Endodermal cell (in vitro differentiated cells): ENCODE measurements at regions not wholly inside any gene's neighbourhood (a gene's known extent, or its start where the extent isn't known, plus 50 kb on each side); places are given as distances from the start of the nearest gene placed in this dataset.
A peak's percentile ranks its signal among the peaks of the same experiment; 100 is the strongest.
"Not testable (repeated sequence)": the region's sequence is repeated elsewhere in the genome, so short reads cannot be mapped to it uniquely, and the experiment has no call there.

Experiments
- DNase-seq: peaks from one replicate; pipeline ENCODE4 v3.0.0-alpha.2; 2017
- H3K27ac ChIP-seq: 2 replicates; pipeline ENCODE4 v1.5.1; 2013; ENCODE audit warnings: mild to moderate bottlenecking, low read depth, low read length, moderate library complexity
- H3K27me3 ChIP-seq: 2 replicates; pipeline ENCODE4 v1.6.1; 2013; ENCODE audit warnings: mild to moderate bottlenecking, low read length, moderate library complexity; ENCODE audit not compliant: insufficient read depth, control insufficient read depth, poor library complexity, severe bottlenecking
- H3K36me3 ChIP-seq: 2 replicates; pipeline ENCODE4 v1.7.0; 2013; ENCODE audit warnings: mild to moderate bottlenecking, low read length, moderate library complexity; ENCODE audit not compliant: control insufficient read depth, insufficient read depth
- H3K4me1 ChIP-seq: one replicate; pipeline ENCODE4 v1.7.0; 2013; ENCODE audit warnings: low read length; ENCODE audit not compliant: control insufficient read depth, insufficient read depth
- H3K4me3 ChIP-seq: 2 replicates; pipeline ENCODE4 v1.5.1; 2013; ENCODE audit warnings: mild to moderate bottlenecking, low read length, moderate library complexity
- H3K9ac ChIP-seq: 2 replicates; pipeline ENCODE4 v1.6.1; 2013; ENCODE audit warnings: mild to moderate bottlenecking, low read length, moderate library complexity; ENCODE audit not compliant: poor library complexity, severe bottlenecking; ENCODE audit errors: extremely low read depth
- H3K9me3 ChIP-seq: 2 replicates; pipeline ENCODE4 v1.6.1; 2013; ENCODE audit warnings: mild to moderate bottlenecking, low read length, moderate library complexity; ENCODE audit not compliant: control insufficient read depth
- H3K27ac Mint-ChIP-seq: 2 replicates; pipeline ENCODE4 v1.8.0; 2020; ENCODE audit warnings: mixed read lengths
- H3K27me3 Mint-ChIP-seq: 2 replicates; pipeline ENCODE4 v1.8.0; 2021; ENCODE audit warnings: mild to moderate bottlenecking, mixed read lengths; ENCODE audit not compliant: insufficient read depth
- H3K36me3 Mint-ChIP-seq: 2 replicates; pipeline ENCODE4 v1.8.0; 2020; ENCODE audit warnings: low read depth, mixed read lengths
- H3K4me1 Mint-ChIP-seq: 2 replicates; pipeline ENCODE4 v1.8.0; 2020; ENCODE audit warnings: mixed read lengths
- H3K4me3 Mint-ChIP-seq: 2 replicates; pipeline ENCODE4 v1.8.0; 2020; ENCODE audit warnings: mild to moderate bottlenecking, moderate library complexity, mixed read lengths
- H3K9me3 Mint-ChIP-seq: 2 replicates; pipeline ENCODE4 v1.8.0; 2020; ENCODE audit warnings: mild to moderate bottlenecking, mixed read lengths
- CTCF ChIP-seq: fragments of 200-600 bp; sonication (generic); conservative IDR thresholded peaks from 2 replicates; pipeline ENCODE4 v1.5.0; 2021; ENCODE audit warnings: antibody characterized with exemption, mild to moderate bottlenecking
- WGBS, 2 experiments: methylation state at CpG; one replicate each; pipeline versions ENCODE4 v1.1.5 to v1.1.7; 2013; ENCODE audit warnings: missing lambda C conversion rate in 2 of 2, mixed read lengths in 1 of 2; ENCODE audit not compliant: insufficient coverage in 1 of 2, insufficient read length in 1 of 2; 5-methylcytosine and 5-hydroxymethylcytosine counted together

DNA sequence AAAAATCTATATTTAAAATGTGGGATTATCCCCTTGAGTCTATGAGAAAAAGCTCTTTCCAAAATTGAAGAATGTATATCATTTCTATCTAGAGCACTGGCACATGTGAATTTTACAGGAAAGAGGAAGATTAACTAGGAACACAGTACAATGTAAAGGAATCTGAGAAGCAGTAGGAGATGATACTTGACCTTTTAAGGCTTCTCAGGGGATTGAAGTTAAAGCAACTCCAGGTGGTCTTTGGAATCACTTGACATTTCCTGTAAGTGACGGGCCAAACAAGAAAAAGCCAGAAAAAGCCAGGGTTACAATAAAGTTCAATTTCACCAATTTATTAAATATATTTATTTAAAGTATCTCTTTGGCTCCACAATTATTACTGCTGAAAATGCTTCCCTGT, 1373.9 kb downstream of the OLFM4 start:
- no peak for TF ChIP-seq CTCF
- Mint-ChIP-seq H3K4me3 (no peak overlapping the region), H3K27ac (no peak overlapping the region), H3K27me3 (peaks cover 2% of the 10 kb centered on the region), H3K4me1 (peaks cover 34% of the 10 kb centered on the region), H3K36me3 (peaks cover 13% of the 10 kb centered on the region), H3K9me3 (peaks cover 9% of the 10 kb centered on the region)
- Histone ChIP-seq H3K9me3 (peaks cover 41% of the 10 kb centered on the region), H3K4me3 (no peak overlapping the region), H3K9ac (no peak overlapping the region), H3K4me1 (no peaks in the 10 kb centered on the region), H3K36me3 (peaks cover 18% of the 10 kb centered on the region), H3K27me3 (no peaks in the 10 kb centered on the region), H3K27ac (no peak overlapping the region)
- WGBS, 2 experiments, result 56% methylated on average over 1 of the region's 1 CpG; no CpG with 5 or more reads in 1 of the 2 experiments
- DNase-seq, result no peak

- Mint-ChIP-seq H3K27ac (no peak overlapping the region), H3K36me3 (peaks cover 22% of the 10 kb centered on the region), H3K4me1 (peaks cover 12% of the 10 kb centered on the region), H3K9me3 (peaks cover 24% of the 10 kb centered on the region), H3K27me3 (peaks cover 1% of the 10 kb centered on the region), H3K4me3 (no peak overlapping the region)
- peak; percentile 56 for TF ChIP-seq CTCF
- peak; percentile 70 for DNase-seq
- WGBS, 2 experiments, result 88 to 91% methylated on average over 3 to 6 of the region's 6 CpGs
- Histone ChIP-seq H3K27me3 (no peaks in the 10 kb centered on the region), H3K4me1 (no peaks in the 10 kb centered on the region), H3K36me3 (peaks cover under 1% of the 10 kb centered on the region), H3K9me3 (peaks cover 54% of the 10 kb centered on the region), H3K9ac (no peak overlapping the region), H3K27ac (no peak overlapping the region), H3K4me3 (peak overlapping the region; percentile 10)
Measured at GRCh38 chr13:54415753-54416366, 1387.2 kb downstream of the OLFM4 start.

GRCh38 chr13:54422946-54423345, 1394.3 kb downstream of the OLFM4 start:
- not testable (repeated sequence) for H3K4me3 Mint-ChIP-seq, H3K27ac Mint-ChIP-seq, H3K36me3 ChIP-seq, H3K27me3 Mint-ChIP-seq, H3K27ac ChIP-seq, DNase-seq, H3K9me3 ChIP-seq, H3K9ac ChIP-seq, H3K4me3 ChIP-seq, H3K36me3 Mint-ChIP-seq, H3K4me1 ChIP-seq, H3K4me1 Mint-ChIP-seq, H3K27me3 ChIP-seq, H3K9me3 Mint-ChIP-seq
- WGBS, 2 experiments, result 91 to 96% methylated on average over 12 to 14 of the region's 15 CpGs

DNA sequence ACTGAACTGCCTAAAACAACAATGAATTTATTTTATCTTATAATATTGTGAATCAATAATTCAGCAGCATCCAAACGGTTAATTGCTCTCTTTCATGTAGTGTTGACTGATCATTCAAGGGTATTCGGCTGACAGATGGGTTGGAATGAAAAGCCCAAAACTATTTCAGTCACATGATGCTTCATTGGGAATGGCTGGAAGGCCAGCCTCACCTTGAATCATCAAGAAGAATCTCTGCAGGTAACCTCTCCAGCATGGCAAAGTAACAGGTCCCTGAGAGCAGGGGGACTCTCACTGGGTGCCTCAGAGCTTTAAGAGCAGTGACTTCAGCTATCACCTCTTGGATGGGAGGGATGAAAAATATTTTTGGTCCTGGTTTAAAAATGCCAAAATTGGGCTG, 1395.7 kb downstream of the OLFM4 start:
- H3K4me1 Mint-ChIP-seq, result no peaks in the 10 kb centered on the region
- H3K27me3 Mint-ChIP-seq, result no peaks in the 10 kb centered on the region
- 87% methylated on average over 2 of the region's 2 CpGs; no CpG with 5 or more reads in 1 of the 2 experiments for WGBS, 2 experiments
- Histone ChIP-seq H3K4me1 (no peaks in the 10 kb centered on the region), H3K9ac (no peak overlapping the region), H3K36me3 (no peaks in the 10 kb centered on the region), H3K4me3 (no peak overlapping the region), H3K9me3 (no peaks in the 10 kb centered on the region), H3K27ac (no peak overlapping the region), H3K27me3 (no peaks in the 10 kb centered on the region)
- TF ChIP-seq CTCF, result no peak
- no peaks in the 10 kb centered on the region for H3K36me3 Mint-ChIP-seq
- H3K9me3 Mint-ChIP-seq, result no peaks in the 10 kb centered on the region
- no peak overlapping the region for H3K27ac Mint-ChIP-seq
- DNase-seq, result peak; percentile 44
- H3K4me3 Mint-ChIP-seq, result no peak overlapping the region
